Type B pancreatic cell (in vitro differentiated cells): ENCODE measurements at regions not wholly inside any gene's neighbourhood (a gene's known extent, or its start where the extent isn't known, plus 50 kb on each side); places are given as distances from the start of the nearest gene placed in this dataset.

Source experiments
- DNase-seq: peaks from one replicate; pipeline ENCODE4 v3.0.0; 2021; ENCODE audit warnings: mixed read lengths; ENCODE audit not compliant: unreplicated experiment; ENCODE audit errors: extremely low spot score
- H3K27ac Mint-ChIP-seq: 2 replicates; pipeline ENCODE4 v1.8.0; 2021; ENCODE audit warnings: mild to moderate bottlenecking, mixed read lengths
- H3K27me3 Mint-ChIP-seq: 2 replicates; pipeline ENCODE4 v1.8.0; 2021; ENCODE audit warnings: mixed read lengths
- H3K36me3 Mint-ChIP-seq: 2 replicates; pipeline ENCODE4 v1.8.0; 2021; ENCODE audit warnings: mixed read lengths
- H3K4me1 Mint-ChIP-seq: one replicate; pipeline ENCODE4 v1.8.0; 2021; ENCODE audit warnings: mixed read lengths; ENCODE audit not compliant: unreplicated experiment
- H3K4me3 Mint-ChIP-seq: 2 replicates; pipeline ENCODE4 v1.8.0; 2021; ENCODE audit warnings: mild to moderate bottlenecking, mixed read lengths
- H3K9me3 Mint-ChIP-seq: 2 replicates; pipeline ENCODE4 v1.8.0; 2021; ENCODE audit warnings: mixed read lengths
- TF ChIP-seq, protein P1 (sequence below): fragments of 200-600 bp; sonication (generic); conservative IDR thresholded peaks from 2 replicates; pipeline ENCODE4 v1.5.0; 2021; ENCODE audit warnings: antibody characterized with exemption, mild to moderate bottlenecking

DNA sequence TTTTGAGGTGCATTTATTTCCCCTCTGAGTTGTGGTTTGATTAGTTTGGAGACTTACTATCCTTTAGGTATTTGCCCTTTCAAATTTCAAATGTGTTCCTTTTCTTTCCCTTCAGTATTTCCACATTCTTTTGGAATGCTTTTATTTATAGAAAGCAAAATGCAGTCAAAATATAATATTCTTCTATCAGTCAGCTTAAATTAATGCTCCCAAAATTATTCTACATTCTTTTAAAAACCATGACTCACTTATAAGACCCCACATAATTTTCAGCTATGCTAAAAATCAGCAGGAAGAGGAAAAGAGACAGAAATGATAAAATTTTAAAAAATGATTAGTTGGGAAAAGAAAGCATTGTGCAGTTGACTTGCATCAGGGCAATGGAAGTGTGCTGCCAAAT, 180.0 kb upstream of the SMLR1 start:
- peaks cover 3% of the 10 kb centered on the region for H3K4me1 Mint-ChIP-seq

DNA sequence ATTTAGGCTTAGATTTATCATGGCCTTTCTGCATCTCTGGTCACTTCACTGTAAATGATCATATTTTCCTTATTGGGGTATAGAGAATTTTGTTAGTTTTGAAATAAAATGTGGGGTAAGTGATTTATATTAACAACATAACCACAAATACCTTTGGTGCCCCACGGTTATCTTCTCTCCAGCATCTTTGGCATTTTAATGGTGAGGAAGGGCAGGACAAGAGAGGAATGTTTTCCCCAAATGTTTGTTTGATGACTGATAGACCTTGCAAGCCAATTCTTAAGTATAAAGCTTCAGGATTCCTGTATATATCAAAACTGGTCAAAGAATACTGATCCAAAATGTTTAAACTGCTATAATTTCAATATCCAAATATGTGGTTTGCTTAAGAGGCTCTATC, 171.6 kb upstream of the SMLR1 start:
- Mint-ChIP-seq H3K9me3 (peaks cover 2% of the 10 kb centered on the region), H3K27ac (no peak overlapping the region), H3K27me3 (peaks cover 3% of the 10 kb centered on the region), H3K4me1 (no peaks in the 10 kb centered on the region), H3K4me3 (no peak overlapping the region), H3K36me3 (no peaks in the 10 kb centered on the region)
- DNase-seq, result no peak
- TF ChIP-seq, protein P1, sequence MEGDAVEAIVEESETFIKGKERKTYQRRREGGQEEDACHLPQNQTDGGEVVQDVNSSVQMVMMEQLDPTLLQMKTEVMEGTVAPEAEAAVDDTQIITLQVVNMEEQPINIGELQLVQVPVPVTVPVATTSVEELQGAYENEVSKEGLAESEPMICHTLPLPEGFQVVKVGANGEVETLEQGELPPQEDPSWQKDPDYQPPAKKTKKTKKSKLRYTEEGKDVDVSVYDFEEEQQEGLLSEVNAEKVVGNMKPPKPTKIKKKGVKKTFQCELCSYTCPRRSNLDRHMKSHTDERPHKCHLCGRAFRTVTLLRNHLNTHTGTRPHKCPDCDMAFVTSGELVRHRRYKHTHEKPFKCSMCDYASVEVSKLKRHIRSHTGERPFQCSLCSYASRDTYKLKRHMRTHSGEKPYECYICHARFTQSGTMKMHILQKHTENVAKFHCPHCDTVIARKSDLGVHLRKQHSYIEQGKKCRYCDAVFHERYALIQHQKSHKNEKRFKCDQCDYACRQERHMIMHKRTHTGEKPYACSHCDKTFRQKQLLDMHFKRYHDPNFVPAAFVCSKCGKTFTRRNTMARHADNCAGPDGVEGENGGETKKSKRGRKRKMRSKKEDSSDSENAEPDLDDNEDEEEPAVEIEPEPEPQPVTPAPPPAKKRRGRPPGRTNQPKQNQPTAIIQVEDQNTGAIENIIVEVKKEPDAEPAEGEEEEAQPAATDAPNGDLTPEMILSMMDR, result no peak

More for the DNA sequence above, 180.0 kb upstream of the SMLR1 start:
- H3K27ac Mint-ChIP-seq, result no peak overlapping the region
- H3K36me3 Mint-ChIP-seq, result no peaks in the 10 kb centered on the region
- no peak overlapping the region for H3K4me3 Mint-ChIP-seq
- TF ChIP-seq, protein P1, result no peak
- DNase-seq, result no peak
- H3K9me3 Mint-ChIP-seq, result peaks cover 4% of the 10 kb centered on the region
- peaks cover 2% of the 10 kb centered on the region for H3K27me3 Mint-ChIP-seq

DNA sequence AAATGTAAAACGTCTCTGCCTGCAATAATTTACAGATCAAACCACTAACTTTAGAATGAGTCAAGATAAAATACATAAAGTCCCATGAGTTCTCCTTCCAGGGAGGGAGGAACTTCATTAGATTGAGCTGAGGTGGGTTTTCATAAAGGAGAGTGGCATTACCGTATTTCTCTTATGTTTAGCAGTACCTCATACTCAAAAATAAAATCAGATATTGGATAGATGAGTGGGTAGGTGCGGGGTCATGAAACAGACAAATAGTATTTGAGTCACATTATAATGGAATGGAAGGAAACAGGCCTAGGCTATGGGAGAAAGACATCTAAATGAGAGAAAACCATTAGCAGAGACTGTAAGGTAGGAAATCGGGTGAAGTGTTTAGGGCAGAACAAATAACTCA, 166.1 kb upstream of the SMLR1 start:
- no peak for DNase-seq
- no peaks in the 10 kb centered on the region for H3K36me3 Mint-ChIP-seq
- no peaks in the 10 kb centered on the region for H3K4me1 Mint-ChIP-seq
- TF ChIP-seq, protein P1, result no peak
- H3K27me3 Mint-ChIP-seq, result peaks cover 3% of the 10 kb centered on the region
- H3K9me3 Mint-ChIP-seq, result peaks cover 5% of the 10 kb centered on the region
- no peak overlapping the region for H3K27ac Mint-ChIP-seq
- no peak overlapping the region for H3K4me3 Mint-ChIP-seq

DNA sequence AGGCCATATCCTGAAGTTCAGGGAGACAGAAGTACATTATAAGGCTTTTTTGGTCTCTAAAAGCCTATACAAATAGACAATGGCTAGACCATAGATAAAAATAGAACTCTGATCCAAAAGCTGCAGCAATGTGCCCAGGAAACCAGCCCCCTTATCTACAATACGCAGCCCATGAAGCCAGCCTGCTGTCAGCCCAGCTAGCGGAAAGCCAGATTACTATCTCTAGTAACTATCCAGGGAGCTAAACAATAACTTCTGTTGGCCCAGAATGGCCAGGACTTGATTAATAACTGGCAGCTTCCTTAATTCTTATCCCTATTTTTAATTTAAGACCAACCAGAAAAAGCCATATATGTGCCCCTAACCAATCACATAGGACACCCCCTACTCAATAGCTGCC, 160.4 kb upstream of the SMLR1 start:
- no peaks in the 10 kb centered on the region for H3K27me3 Mint-ChIP-seq
- H3K4me1 Mint-ChIP-seq, result peaks cover 15% of the 10 kb centered on the region
- peaks cover 5% of the 10 kb centered on the region for H3K9me3 Mint-ChIP-seq
- no peaks in the 10 kb centered on the region for H3K36me3 Mint-ChIP-seq
- H3K4me3 Mint-ChIP-seq, result no peak overlapping the region
- no peak for DNase-seq
- TF ChIP-seq, protein P1, result no peak
- no peak overlapping the region for H3K27ac Mint-ChIP-seq

DNA sequence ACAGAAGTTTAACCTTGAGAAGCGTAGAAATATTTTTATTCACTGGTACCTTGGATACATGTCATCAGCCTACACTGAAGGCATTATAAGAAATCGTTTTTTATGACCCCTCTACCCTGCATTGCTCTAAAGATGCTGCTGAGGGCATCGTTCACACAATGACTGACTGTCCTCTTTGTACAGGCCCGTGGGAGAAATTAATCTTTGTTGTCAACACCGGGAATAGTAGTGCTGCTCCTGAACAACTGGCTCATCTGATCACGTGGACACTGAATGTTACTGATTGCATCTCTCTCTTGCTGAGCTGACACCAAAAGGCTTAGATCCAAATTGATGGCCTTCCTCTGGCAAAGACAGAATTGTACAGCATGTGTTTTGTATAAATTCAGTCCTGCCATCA, 157.1 kb upstream of the SMLR1 start:
- no peak for DNase-seq
- no peak overlapping the region for H3K27ac Mint-ChIP-seq
- peaks cover 3% of the 10 kb centered on the region for H3K9me3 Mint-ChIP-seq
- H3K27me3 Mint-ChIP-seq, result no peaks in the 10 kb centered on the region
- peaks cover 15% of the 10 kb centered on the region for H3K4me1 Mint-ChIP-seq
- H3K36me3 Mint-ChIP-seq, result no peaks in the 10 kb centered on the region
- H3K4me3 Mint-ChIP-seq, result no peak overlapping the region
- TF ChIP-seq, protein P1, result no peak

DNA sequence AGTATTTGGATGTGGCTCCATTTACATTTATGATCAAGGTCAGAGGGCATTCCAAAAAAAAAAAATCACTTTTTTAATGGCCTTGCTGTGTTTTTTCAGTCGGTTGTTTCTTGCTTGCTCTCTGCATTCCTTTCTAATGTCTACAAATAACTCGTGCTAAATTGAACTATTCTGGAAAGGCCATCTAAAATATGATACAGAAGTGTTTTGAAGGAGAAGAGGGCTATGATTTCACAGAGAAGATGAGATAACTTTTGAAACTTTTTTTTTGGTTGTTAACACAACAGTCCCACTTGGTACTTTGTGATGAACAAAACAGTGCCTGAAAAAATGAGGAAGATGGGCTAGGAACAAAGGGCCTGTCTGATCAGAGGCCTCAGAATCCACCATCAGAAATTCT, 156.1 kb upstream of the SMLR1 start:
- no peaks in the 10 kb centered on the region for H3K36me3 Mint-ChIP-seq
- H3K27ac Mint-ChIP-seq, result no peak overlapping the region
- H3K9me3 Mint-ChIP-seq, result no peaks in the 10 kb centered on the region
- DNase-seq, result no peak
- peaks cover 15% of the 10 kb centered on the region for H3K4me1 Mint-ChIP-seq
- no peaks in the 10 kb centered on the region for H3K27me3 Mint-ChIP-seq
- TF ChIP-seq, protein P1, result no peak
- no peak overlapping the region for H3K4me3 Mint-ChIP-seq
